WTC11 (cell line): ENCODE measurements at regions not wholly inside any gene's neighbourhood (a gene's known extent, or its start where the extent isn't known, plus 50 kb on each side); places are given as distances from the start of the nearest gene placed in this dataset.

Experiments used
- ATAC-seq: fragments of 200-7000 bp; cut with Tn5 transposase; 2 replicates; pipeline ENCODE4 v1.10.0; 2021; ENCODE audit warnings: mild to moderate bottlenecking, moderate library complexity
- CTCF ChIA-PET: fragments of 300-600 bp; sonication (Branson Sonifier 250); formaldehyde crosslinking; loops from one replicate; lab custom pipeline; 2021; ENCODE audit warnings: antibody characterized with exemption; lab: Charles Lee
- POLR2A ChIA-PET: fragments of 350-600 bp; sonication (Branson Sonifier 250); formaldehyde crosslinking; loops from one replicate; lab custom pipeline; 2021; ENCODE audit warnings: antibody characterized with exemption; lab: Charles Lee
- DNase-seq: peaks from one replicate; pipeline ENCODE4 v3.0.0; 2021; ENCODE audit warnings: low spot score
- H3K27ac Mint-ChIP-seq: 2 replicates; pipeline ENCODE4 v1.8.0; 2021; ENCODE audit warnings: mixed read lengths
- H3K27me3 Mint-ChIP-seq: 2 replicates; pipeline ENCODE4 v1.8.0; 2021; ENCODE audit warnings: low read depth, mild to moderate bottlenecking, moderate library complexity, mixed read lengths
- H3K36me3 Mint-ChIP-seq: 2 replicates; pipeline ENCODE4 v1.8.0; 2021; ENCODE audit warnings: mixed read lengths
- H3K4me1 Mint-ChIP-seq: 2 replicates; pipeline ENCODE4 v1.8.0; 2022; ENCODE audit warnings: mixed read lengths
- H3K4me3 Mint-ChIP-seq: 2 replicates; pipeline ENCODE4 v1.8.0; 2021; ENCODE audit warnings: mild to moderate bottlenecking, moderate library complexity, mixed read lengths
- H3K9me3 Mint-ChIP-seq: 2 replicates; pipeline ENCODE4 v1.8.0; 2021; ENCODE audit warnings: mixed read lengths
- ATF1 ChIP-seq: sonication (generic); formaldehyde crosslinking; IDR thresholded peaks from 2 replicates; pipeline ENCODE4 v1.8.1; 2023; ENCODE audit warnings: mild to moderate bottlenecking, moderate library complexity, missing genetic modification reagents
- E2F4 ChIP-seq: sonication (generic); formaldehyde crosslinking; IDR thresholded peaks from 2 replicates; pipeline ENCODE4 v1.8.1; 2022; ENCODE audit warnings: low read depth, mild to moderate bottlenecking, moderate library complexity, missing genetic modification reagents, borderline replicate concordance
- ESRRA ChIP-seq: sonication (generic); formaldehyde crosslinking; IDR thresholded peaks from 2 replicates; pipeline ENCODE4 v1.8.1; 2022; ENCODE audit warnings: mild to moderate bottlenecking, missing genetic modification reagents, borderline replicate concordance
- GRHL2 ChIP-seq: fragments of 250-450 bp; sonication (Bioruptor Pico); IDR thresholded peaks from 2 replicates; pipeline ENCODE4 v1.8.0; 2022; ENCODE audit warnings: mild to moderate bottlenecking, moderate library complexity; ENCODE audit not compliant: insufficient replicate concordance, severe bottlenecking
- HMGA2 ChIP-seq: fragments of 250-450 bp; sonication (Bioruptor Pico); IDR thresholded peaks from 2 replicates; pipeline ENCODE4 v1.4.0; 2021; ENCODE audit warnings: mild to moderate bottlenecking, moderate library complexity
- HMGXB4 ChIP-seq: sonication (generic); formaldehyde crosslinking; IDR thresholded peaks from 2 replicates; pipeline ENCODE4 v1.8.1; 2023; ENCODE audit warnings: mild to moderate bottlenecking, moderate library complexity, missing genetic modification reagents
- NFATC4 ChIP-seq: fragments of 250-450 bp; sonication (Bioruptor Pico); IDR thresholded peaks from 2 replicates; pipeline ENCODE4 v1.9.0; 2021; ENCODE audit warnings: mild to moderate bottlenecking
- NFYB ChIP-seq: sonication (generic); formaldehyde crosslinking; conservative IDR thresholded peaks from 2 replicates; pipeline ENCODE4 v1.8.0; 2022; ENCODE audit warnings: low read depth, missing genetic modification reagents
- NR2C2 ChIP-seq: sonication (generic); formaldehyde crosslinking; IDR thresholded peaks from 2 replicates; pipeline ENCODE4 v1.8.0; 2022; ENCODE audit warnings: mild to moderate bottlenecking, missing genetic modification reagents
- ZNF396 ChIP-seq: fragments of 250-450 bp; sonication (Bioruptor Pico); IDR thresholded peaks from 2 replicates; pipeline ENCODE4 v1.8.0; 2021; ENCODE audit warnings: mild to moderate bottlenecking, moderate library complexity, borderline replicate concordance
- ZSCAN18 ChIP-seq: fragments of 250-450 bp; sonication (Bioruptor Pico); IDR thresholded peaks from 2 replicates; pipeline ENCODE4 v2.1.2; 2022; ENCODE audit warnings: mild to moderate bottlenecking, moderate library complexity
- TF ChIP-seq, protein P1 (sequence below): sonication (generic); formaldehyde crosslinking; IDR thresholded peaks from 2 replicates; pipeline ENCODE4 v1.8.1; 2022; ENCODE audit warnings: missing genetic modification reagents, borderline replicate concordance
- TF ChIP-seq, protein P2 (sequence below): sonication (generic); formaldehyde crosslinking; IDR thresholded peaks from 2 replicates; pipeline ENCODE4 v1.8.1; 2023; ENCODE audit warnings: mild to moderate bottlenecking, missing genetic modification reagents
- TF ChIP-seq, protein P3 (sequence below): sonication (generic); formaldehyde crosslinking; conservative IDR thresholded peaks from 2 replicates; pipeline ENCODE4 v1.8.1; 2023; ENCODE audit warnings: mild to moderate bottlenecking, low read depth, missing genetic modification reagents, moderate library complexity
- TF ChIP-seq, protein P4 (sequence below): fragments of 250-450 bp; sonication (Bioruptor Pico); IDR thresholded peaks from 2 replicates; pipeline ENCODE4 v1.9.0; 2021; ENCODE audit warnings: mild to moderate bottlenecking

DNA sequence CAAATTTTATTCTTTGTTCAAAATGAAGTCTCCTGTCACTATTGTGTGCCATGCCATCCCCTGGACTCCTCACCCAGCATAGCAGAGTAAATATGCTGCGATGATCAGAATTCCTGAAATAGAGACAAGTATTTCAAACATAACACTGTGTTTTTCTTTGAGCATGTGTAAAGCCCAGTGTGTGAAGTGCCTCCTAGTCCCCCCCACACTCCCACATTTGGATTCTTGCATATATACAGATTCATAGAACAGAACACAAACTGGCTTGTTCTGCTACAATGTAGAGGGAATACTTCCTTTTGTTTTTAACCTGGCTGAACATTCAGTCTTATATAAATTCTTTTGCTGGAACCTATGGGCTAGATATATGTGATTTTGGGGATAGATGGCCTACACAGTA lies 84.9 kb downstream of the NUDT12 start:
- no peak for ATAC-seq

DNA sequence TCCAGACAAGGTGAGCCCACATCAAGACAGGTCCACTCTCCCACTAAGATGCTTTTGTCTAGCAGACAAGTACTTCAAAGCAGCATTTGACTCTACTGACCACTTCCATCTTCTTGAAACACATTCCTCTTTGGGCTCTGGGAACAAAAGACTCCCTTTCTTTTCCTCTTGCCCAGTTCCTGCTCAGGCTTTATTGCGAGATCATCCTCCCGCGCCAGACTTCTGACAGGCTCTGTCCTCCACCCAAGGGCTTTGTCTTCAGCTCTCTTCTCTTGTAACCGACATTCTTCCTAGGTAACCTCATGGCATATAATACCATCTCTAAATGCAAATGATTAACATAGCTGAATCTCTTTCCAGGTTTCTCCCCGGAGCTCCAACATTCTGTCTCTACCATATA lies 85.8 kb downstream of the NUDT12 start:
- DNase-seq: no peak
- TF ChIP-seq E2F4 (CRISPR knock-in tag): no peak
- TF ChIP-seq NFYB (CRISPR knock-in tag): no peak
- no peak for TF ChIP-seq ATF1 (CRISPR knock-in tag)
- TF ChIP-seq ZSCAN18 (CRISPR knock-in tag): no peak
- TF ChIP-seq, protein P1, sequence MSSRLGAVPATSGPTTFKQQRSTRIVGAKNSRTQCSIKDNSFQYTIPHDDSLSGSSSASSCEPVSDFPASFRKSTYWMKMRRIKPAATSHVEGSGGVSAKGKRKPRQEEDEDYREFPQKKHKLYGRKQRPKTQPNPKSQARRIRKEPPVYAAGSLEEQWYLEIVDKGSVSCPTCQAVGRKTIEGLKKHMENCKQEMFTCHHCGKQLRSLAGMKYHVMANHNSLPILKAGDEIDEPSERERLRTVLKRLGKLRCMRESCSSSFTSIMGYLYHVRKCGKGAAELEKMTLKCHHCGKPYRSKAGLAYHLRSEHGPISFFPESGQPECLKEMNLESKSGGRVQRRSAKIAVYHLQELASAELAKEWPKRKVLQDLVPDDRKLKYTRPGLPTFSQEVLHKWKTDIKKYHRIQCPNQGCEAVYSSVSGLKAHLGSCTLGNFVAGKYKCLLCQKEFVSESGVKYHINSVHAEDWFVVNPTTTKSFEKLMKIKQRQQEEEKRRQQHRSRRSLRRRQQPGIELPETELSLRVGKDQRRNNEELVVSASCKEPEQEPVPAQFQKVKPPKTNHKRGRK: no peak
- no peak for TF ChIP-seq ZNF396 (CRISPR knock-in tag)
- no peak for TF ChIP-seq NFATC4 (CRISPR knock-in tag)

More for the DNA sequence above, 84.9 kb downstream of the NUDT12 start:
- Mint-ChIP-seq H3K27ac (no peak overlapping the region), H3K4me1 (peaks cover 24% of the 10 kb centered on the region), H3K9me3 (no peaks in the 10 kb centered on the region), H3K4me3 (no peak overlapping the region), H3K36me3 (no peaks in the 10 kb centered on the region), H3K27me3 (no peaks in the 10 kb centered on the region)
- POLR2A ChIA-PET: no interaction called here
- no peak for TF ChIP-seq GRHL2 (CRISPR knock-in tag)
- TF ChIP-seq, protein P2, sequence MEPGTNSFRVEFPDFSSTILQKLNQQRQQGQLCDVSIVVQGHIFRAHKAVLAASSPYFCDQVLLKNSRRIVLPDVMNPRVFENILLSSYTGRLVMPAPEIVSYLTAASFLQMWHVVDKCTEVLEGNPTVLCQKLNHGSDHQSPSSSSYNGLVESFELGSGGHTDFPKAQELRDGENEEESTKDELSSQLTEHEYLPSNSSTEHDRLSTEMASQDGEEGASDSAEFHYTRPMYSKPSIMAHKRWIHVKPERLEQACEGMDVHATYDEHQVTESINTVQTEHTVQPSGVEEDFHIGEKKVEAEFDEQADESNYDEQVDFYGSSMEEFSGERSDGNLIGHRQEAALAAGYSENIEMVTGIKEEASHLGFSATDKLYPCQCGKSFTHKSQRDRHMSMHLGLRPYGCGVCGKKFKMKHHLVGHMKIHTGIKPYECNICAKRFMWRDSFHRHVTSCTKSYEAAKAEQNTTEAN (CRISPR knock-in tag): no peak
- no peak for TF ChIP-seq NR2C2 (CRISPR knock-in tag)
- no peak for TF ChIP-seq HMGXB4 (CRISPR knock-in tag)
- TF ChIP-seq, protein P3, sequence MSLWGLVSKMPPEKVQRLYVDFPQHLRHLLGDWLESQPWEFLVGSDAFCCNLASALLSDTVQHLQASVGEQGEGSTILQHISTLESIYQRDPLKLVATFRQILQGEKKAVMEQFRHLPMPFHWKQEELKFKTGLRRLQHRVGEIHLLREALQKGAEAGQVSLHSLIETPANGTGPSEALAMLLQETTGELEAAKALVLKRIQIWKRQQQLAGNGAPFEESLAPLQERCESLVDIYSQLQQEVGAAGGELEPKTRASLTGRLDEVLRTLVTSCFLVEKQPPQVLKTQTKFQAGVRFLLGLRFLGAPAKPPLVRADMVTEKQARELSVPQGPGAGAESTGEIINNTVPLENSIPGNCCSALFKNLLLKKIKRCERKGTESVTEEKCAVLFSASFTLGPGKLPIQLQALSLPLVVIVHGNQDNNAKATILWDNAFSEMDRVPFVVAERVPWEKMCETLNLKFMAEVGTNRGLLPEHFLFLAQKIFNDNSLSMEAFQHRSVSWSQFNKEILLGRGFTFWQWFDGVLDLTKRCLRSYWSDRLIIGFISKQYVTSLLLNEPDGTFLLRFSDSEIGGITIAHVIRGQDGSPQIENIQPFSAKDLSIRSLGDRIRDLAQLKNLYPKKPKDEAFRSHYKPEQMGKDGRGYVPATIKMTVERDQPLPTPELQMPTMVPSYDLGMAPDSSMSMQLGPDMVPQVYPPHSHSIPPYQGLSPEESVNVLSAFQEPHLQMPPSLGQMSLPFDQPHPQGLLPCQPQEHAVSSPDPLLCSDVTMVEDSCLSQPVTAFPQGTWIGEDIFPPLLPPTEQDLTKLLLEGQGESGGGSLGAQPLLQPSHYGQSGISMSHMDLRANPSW: no peak
- TF ChIP-seq ESRRA: no peak
- TF ChIP-seq HMGA2 (CRISPR knock-in tag): no peak
- TF ChIP-seq, protein P4, sequence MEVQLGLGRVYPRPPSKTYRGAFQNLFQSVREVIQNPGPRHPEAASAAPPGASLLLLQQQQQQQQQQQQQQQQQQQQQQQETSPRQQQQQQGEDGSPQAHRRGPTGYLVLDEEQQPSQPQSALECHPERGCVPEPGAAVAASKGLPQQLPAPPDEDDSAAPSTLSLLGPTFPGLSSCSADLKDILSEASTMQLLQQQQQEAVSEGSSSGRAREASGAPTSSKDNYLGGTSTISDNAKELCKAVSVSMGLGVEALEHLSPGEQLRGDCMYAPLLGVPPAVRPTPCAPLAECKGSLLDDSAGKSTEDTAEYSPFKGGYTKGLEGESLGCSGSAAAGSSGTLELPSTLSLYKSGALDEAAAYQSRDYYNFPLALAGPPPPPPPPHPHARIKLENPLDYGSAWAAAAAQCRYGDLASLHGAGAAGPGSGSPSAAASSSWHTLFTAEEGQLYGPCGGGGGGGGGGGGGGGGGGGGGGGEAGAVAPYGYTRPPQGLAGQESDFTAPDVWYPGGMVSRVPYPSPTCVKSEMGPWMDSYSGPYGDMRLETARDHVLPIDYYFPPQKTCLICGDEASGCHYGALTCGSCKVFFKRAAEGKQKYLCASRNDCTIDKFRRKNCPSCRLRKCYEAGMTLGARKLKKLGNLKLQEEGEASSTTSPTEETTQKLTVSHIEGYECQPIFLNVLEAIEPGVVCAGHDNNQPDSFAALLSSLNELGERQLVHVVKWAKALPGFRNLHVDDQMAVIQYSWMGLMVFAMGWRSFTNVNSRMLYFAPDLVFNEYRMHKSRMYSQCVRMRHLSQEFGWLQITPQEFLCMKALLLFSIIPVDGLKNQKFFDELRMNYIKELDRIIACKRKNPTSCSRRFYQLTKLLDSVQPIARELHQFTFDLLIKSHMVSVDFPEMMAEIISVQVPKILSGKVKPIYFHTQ: no peak
- no peak for TF ChIP-seq ZNF396 (CRISPR knock-in tag)
- TF ChIP-seq E2F4 (CRISPR knock-in tag): no peak
- no peak for DNase-seq
- CTCF ChIA-PET: interaction anchor here (1.2 to 2.3 kb wide), 3 partner anchors 36 to 222 kb away, joined by 3 to 7 read pairs (median 4); no protein-coding TSS in a partner anchor

More for the DNA sequence above, 85.8 kb downstream of the NUDT12 start:
- POLR2A ChIA-PET: no interaction called here
- peaks cover 24% of the 10 kb centered on the region for H3K4me1 Mint-ChIP-seq
- ATAC-seq: peak; percentile 38
- no peak overlapping the region for H3K4me3 Mint-ChIP-seq
- H3K36me3 Mint-ChIP-seq: no peaks in the 10 kb centered on the region
- no peak overlapping the region for H3K27ac Mint-ChIP-seq
- no peaks in the 10 kb centered on the region for H3K9me3 Mint-ChIP-seq
- H3K27me3 Mint-ChIP-seq: no peaks in the 10 kb centered on the region
- CTCF ChIA-PET: interaction anchor here (1.2 to 2.3 kb wide), 4 partner anchors 37 to 252 kb away, joined by 3 to 18 read pairs (median 6); no protein-coding TSS in a partner anchor
